Panc1 (cell line): ENCODE measurements at regions not wholly inside any gene's neighbourhood (a gene's known extent, or its start where the extent isn't known, plus 50 kb on each side); places are given as distances from the start of the nearest gene placed in this dataset.

Experiments
- ATAC-seq: fragments of 200-7000 bp; cut with Tn5 transposase; 2 replicates; pipeline ENCODE4 v1.9.1; 2020; ENCODE audit warnings: mild to moderate bottlenecking, moderate library complexity
- BruUV-seq: library from RNA; stranded (reverse); fragments of 400-500 nt; replicated peaks from 2 replicates; lab custom pipeline; 2021; lab: Mats Ljungman, UMichigan
- CTCF ChIA-PET: fragments of 300-600 bp; sonication (Branson Sonifier 250); formaldehyde crosslinking; loops from one replicate; lab custom pipeline; 2022; ENCODE audit warnings: antibody characterized with exemption; lab: Charles Lee
- POLR2A ChIA-PET: fragments of 300-600 bp; sonication (Branson Sonifier 250); formaldehyde crosslinking; loops from one replicate; lab custom pipeline; 2022; ENCODE audit warnings: antibody characterized with exemption; lab: Charles Lee
- DNase-seq: peaks from one replicate; pipeline ENCODE4 v3.0.0-alpha.2; 2010; ENCODE audit warnings: low read depth, low spot score
- H3K27ac ChIP-seq: 2 replicates; pipeline ENCODE4 v1.5.1; 2011; ENCODE audit warnings: mild to moderate bottlenecking, low read length, inconsistent platforms
- H3K27me3 ChIP-seq: fragments of 200-500 bp; sonication (Bioruptor generic); 2 replicates; pipeline ENCODE4 v1.6.0; 2014; ENCODE audit warnings: low read length, inconsistent platforms; ENCODE audit not compliant: control insufficient read depth, insufficient read depth
- H3K36me3 ChIP-seq: fragments of 200-500 bp; sonication (Bioruptor generic); 2 replicates; pipeline ENCODE4 v1.5.1; 2014; ENCODE audit warnings: inconsistent platforms, mild to moderate bottlenecking, low read length, moderate library complexity; ENCODE audit not compliant: control insufficient read depth, insufficient read depth
- H3K4me1 ChIP-seq: 2 replicates; pipeline ENCODE4 v1.5.1; 2011; ENCODE audit warnings: inconsistent platforms, mild to moderate bottlenecking, low read length, moderate library complexity; ENCODE audit not compliant: control insufficient read depth, insufficient read depth
- H3K4me3 ChIP-seq, 2 experiments: 2 replicates each; pipeline ENCODE4 v1.5.1; 2011 to 2012; ENCODE audit warnings: low read depth in 2 of 2, low read length in 2 of 2, mild to moderate bottlenecking in 2 of 2, inconsistent platforms in 1 of 2, moderate library complexity in 1 of 2
- H3K9me3 ChIP-seq: fragments of 200-500 bp; sonication (Bioruptor generic); 2 replicates; pipeline ENCODE4 v1.5.1; 2014; ENCODE audit warnings: low read depth, mild to moderate bottlenecking, inconsistent platforms, low read length, moderate library complexity; ENCODE audit not compliant: control insufficient read depth, insufficient read depth
- POLR2AphosphoS5 ChIP-seq: IDR thresholded peaks from 2 replicates; pipeline ENCODE4 v1.6.1; 2012; ENCODE audit warnings: mild to moderate bottlenecking, low read depth, low read length, moderate library complexity
- SIN3A ChIP-seq: IDR thresholded peaks from 2 replicates; pipeline ENCODE4 v1.6.1; 2012; ENCODE audit warnings: low read depth, mild to moderate bottlenecking, low read length, moderate library complexity, borderline replicate concordance; ENCODE audit not compliant: insufficient read depth
- TCF7L2 ChIP-seq: IDR thresholded peaks from 2 replicates; pipeline ENCODE4 v1.6.1; 2011; ENCODE audit warnings: mild to moderate bottlenecking, low read depth, low read length, inconsistent platforms
- in situ Hi-C: cut with HindIII; loops from 2 replicates; pipeline ENCODE4 v1.10.0; 2016; ENCODE audit warnings: low sequenced_read_pairs, low pct_unique_long_range_greater_than_20kb
- intact Hi-C: fragments of 100-400 bp; cut with micrococcal nuclease; formaldehyde crosslinking; loops from one replicate; pipeline ENCODE4 v1.10.0; 2022; ENCODE audit not compliant: unreplicated experiment
- TF ChIP-seq, protein P1 (sequence below): fragments of 450-650 bp; IDR thresholded peaks from 2 replicates; pipeline ENCODE4 v1.5.1; 2017; ENCODE audit warnings: mild to moderate bottlenecking
- TF ChIP-seq, protein P2 (sequence below), 2 experiments: IDR thresholded peaks; 2 replicates each; pipeline ENCODE4 v1.6.1; 2011 to 2012; ENCODE audit warnings: low read depth in 2 of 2, control low read depth in 1 of 2, low read length in 1 of 2, mild to moderate bottlenecking in 1 of 2, moderate library complexity in 1 of 2; ENCODE audit not compliant: insufficient read depth in 1 of 2

DNA sequence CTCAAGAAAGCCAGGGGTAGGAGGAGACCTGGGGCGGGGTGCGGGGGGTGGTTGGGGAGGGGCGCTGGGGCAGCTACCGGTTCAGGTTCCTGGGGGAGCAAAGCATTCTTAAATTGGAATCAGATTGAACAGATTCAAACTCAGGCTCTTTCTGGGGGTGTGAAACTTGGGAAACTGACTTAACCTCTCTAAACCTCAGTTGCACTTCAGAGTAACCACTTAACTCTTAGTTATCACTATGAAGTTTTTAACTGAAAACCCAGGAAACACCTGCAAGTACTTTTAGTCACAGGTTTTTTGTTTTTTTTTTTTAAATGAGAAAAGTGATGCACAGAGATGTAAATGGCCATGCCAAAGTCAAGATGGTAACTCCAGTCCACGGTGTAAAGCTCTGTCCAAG lies 72.0 kb downstream of the RCN1 start:
- DNase-seq: no peak
- BruUV-seq: no TSS peak
- H3K27me3 ChIP-seq: peaks cover 38% of the 10 kb centered on the region
- H3K9me3 ChIP-seq: no peaks in the 10 kb centered on the region
- no peaks in the 10 kb centered on the region for H3K36me3 ChIP-seq
- intact Hi-C loops: no loop called here
- H3K4me3 ChIP-seq: no peak overlapping the region
- ATAC-seq: no peak
- CTCF ChIA-PET: no interaction called here
- in situ Hi-C loops: no loop called here
- POLR2A ChIA-PET: no interaction called here
- TF ChIP-seq, protein P1, sequence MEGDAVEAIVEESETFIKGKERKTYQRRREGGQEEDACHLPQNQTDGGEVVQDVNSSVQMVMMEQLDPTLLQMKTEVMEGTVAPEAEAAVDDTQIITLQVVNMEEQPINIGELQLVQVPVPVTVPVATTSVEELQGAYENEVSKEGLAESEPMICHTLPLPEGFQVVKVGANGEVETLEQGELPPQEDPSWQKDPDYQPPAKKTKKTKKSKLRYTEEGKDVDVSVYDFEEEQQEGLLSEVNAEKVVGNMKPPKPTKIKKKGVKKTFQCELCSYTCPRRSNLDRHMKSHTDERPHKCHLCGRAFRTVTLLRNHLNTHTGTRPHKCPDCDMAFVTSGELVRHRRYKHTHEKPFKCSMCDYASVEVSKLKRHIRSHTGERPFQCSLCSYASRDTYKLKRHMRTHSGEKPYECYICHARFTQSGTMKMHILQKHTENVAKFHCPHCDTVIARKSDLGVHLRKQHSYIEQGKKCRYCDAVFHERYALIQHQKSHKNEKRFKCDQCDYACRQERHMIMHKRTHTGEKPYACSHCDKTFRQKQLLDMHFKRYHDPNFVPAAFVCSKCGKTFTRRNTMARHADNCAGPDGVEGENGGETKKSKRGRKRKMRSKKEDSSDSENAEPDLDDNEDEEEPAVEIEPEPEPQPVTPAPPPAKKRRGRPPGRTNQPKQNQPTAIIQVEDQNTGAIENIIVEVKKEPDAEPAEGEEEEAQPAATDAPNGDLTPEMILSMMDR: no peak
- TF ChIP-seq SIN3A: no peak
- TF ChIP-seq, protein P2, sequence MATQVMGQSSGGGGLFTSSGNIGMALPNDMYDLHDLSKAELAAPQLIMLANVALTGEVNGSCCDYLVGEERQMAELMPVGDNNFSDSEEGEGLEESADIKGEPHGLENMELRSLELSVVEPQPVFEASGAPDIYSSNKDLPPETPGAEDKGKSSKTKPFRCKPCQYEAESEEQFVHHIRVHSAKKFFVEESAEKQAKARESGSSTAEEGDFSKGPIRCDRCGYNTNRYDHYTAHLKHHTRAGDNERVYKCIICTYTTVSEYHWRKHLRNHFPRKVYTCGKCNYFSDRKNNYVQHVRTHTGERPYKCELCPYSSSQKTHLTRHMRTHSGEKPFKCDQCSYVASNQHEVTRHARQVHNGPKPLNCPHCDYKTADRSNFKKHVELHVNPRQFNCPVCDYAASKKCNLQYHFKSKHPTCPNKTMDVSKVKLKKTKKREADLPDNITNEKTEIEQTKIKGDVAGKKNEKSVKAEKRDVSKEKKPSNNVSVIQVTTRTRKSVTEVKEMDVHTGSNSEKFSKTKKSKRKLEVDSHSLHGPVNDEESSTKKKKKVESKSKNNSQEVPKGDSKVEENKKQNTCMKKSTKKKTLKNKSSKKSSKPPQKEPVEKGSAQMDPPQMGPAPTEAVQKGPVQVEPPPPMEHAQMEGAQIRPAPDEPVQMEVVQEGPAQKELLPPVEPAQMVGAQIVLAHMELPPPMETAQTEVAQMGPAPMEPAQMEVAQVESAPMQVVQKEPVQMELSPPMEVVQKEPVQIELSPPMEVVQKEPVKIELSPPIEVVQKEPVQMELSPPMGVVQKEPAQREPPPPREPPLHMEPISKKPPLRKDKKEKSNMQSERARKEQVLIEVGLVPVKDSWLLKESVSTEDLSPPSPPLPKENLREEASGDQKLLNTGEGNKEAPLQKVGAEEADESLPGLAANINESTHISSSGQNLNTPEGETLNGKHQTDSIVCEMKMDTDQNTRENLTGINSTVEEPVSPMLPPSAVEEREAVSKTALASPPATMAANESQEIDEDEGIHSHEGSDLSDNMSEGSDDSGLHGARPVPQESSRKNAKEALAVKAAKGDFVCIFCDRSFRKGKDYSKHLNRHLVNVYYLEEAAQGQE (IDR thresholded peaks at IDR 0.05; ENCODE audit: insufficient read depth in 1 of 2, low read depth in 2 of 2, low read length in 1 of 2): no peak
- TF ChIP-seq POLR2AphosphoS5: no peak
- no peak for TF ChIP-seq TCF7L2
- no peak overlapping the region for H3K27ac ChIP-seq
- H3K4me1 ChIP-seq: no peaks in the 10 kb centered on the region

DNA sequence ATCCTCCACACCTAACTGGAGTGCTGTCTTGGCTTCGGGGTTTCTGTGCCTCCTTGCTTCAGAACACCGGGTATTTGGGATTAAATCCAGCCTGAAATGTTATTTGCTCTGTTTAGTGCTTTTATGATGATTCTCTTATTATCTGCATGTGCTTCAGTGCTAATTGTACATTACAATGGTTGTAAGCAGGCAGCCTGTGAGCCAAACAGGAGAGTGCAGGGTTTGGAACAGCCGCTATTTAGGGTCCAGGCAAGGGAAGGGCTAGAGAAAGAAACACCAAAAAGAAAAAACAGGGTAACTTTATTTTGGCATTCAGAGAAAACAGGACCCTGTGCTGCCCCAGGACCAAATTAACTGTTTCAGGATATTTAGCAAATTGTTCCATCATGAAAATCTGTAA lies 72.7 kb downstream of the RCN1 start:
- Histone ChIP-seq H3K36me3 (no peaks in the 10 kb centered on the region), H3K27ac (no peak overlapping the region), H3K27me3 (peaks cover 38% of the 10 kb centered on the region), H3K9me3 (no peaks in the 10 kb centered on the region), H3K4me1 (no peaks in the 10 kb centered on the region), H3K4me3 (no peak overlapping the region)
- no peak for DNase-seq
- no peak for ATAC-seq
- ChIA-PET POLR2A (no interaction called here), CTCF (no interaction called here)
- intact Hi-C loops: no loop called here
- no peak for TF ChIP-seq TCF7L2
- in situ Hi-C loops: no loop called here
- BruUV-seq: no TSS peak

DNA sequence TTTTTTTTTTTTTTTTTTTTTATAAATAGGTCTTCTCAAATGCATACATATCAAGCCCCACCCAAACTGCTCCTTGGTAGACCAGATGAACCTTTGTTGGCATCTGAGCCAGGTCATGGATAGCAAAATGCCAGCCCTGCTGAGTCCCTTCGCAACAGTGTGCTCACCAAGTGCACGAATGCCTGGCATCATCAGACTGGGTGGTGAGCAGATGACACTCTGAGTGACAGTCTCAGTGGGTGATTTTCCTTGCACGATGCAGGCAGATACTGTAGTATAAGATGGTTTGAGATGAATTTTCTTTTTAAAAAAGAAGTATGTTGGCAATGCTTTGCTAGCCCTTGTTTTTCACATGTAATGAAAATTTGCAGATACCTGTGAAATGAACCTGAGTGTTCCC lies 74.0 kb downstream of the RCN1 start:
- TF ChIP-seq, protein P1: no peak
- TF ChIP-seq, protein P2 (IDR thresholded peaks at IDR 0.05; ENCODE audit: insufficient read depth in 1 of 2, low read depth in 2 of 2, low read length in 1 of 2): no peak
- TF ChIP-seq POLR2AphosphoS5: no peak
- no peak for TF ChIP-seq TCF7L2
- no peak for TF ChIP-seq SIN3A
- no peaks in the 10 kb centered on the region for H3K9me3 ChIP-seq

More for the DNA sequence above, 74.0 kb downstream of the RCN1 start:
- Histone ChIP-seq H3K36me3 (no peaks in the 10 kb centered on the region), H3K27me3 (peaks cover 38% of the 10 kb centered on the region), H3K4me1 (no peaks in the 10 kb centered on the region), H3K27ac (no peak overlapping the region), H3K4me3 (no peak overlapping the region)
- ATAC-seq: no peak
- ChIA-PET CTCF (no interaction called here), POLR2A (no interaction called here)
- in situ Hi-C loops (no loop called here), intact Hi-C loops (no loop called here)
- no peak for DNase-seq
- no TSS peak for BruUV-seq
